ENCODE measurements at regions not wholly inside any gene's neighbourhood (a gene's known extent, or its start where the extent isn't known, plus 50 kb on each side); places are given as distances from the start of the nearest gene placed in this dataset.
A peak's percentile ranks its signal among the peaks of the same experiment; 100 is the strongest.

DNA sequence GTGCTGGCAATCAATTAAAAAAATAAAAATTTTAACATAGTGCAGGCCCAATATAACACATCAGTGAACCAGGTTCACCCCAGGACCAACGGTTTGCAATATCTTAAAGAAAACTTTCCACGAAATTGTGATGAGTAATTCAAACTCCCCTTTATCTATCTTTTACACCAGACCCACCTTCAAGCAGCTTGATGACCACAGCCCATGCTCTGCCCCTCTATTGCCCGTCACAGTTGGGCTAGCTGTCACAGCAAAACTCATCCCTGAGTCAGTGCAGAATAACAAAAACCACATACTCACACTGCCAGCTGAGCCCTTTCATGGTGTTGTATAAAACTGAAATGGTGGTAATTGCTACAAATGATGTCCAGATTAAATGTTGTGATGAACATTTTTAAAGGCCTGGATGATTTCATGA is 112.5 kb upstream of the CREB1 start:
- no peak overlapping the region for H3K27ac Mint-ChIP-seq (ENCODE audit: unreplicated experiment)
- H3K4me1 Mint-ChIP-seq (ENCODE audit: low read depth, unreplicated experiment), result peaks cover 16% of the 10 kb centered on the region
- no peak overlapping the region for H2AFZ ChIP-seq (ENCODE audit: low read depth, low read length)
- H3K27ac ChIP-seq (ENCODE audit: low read depth, low read length), result no peak overlapping the region
- no peak overlapping the region for H3K4me3 ChIP-seq (ENCODE audit: insufficient read depth, low read depth, low read length)
- DNase-seq (ENCODE audit: low read depth), result peak; percentile 36
- no peaks in the 10 kb centered on the region for H3K36me3 ChIP-seq (ENCODE audit: insufficient read depth, low read length)
- peaks cover 6% of the 10 kb centered on the region for H3K27me3 ChIP-seq (ENCODE audit: insufficient read depth, low read length)
- H3K9me3 Mint-ChIP-seq (ENCODE audit: unreplicated experiment), result peaks cover 2% of the 10 kb centered on the region
- H3K9ac ChIP-seq (ENCODE audit: low read length), result no peak overlapping the region
- no peaks in the 10 kb centered on the region for H3K36me3 Mint-ChIP-seq (ENCODE audit: low read depth, unreplicated experiment)
- no peaks in the 10 kb centered on the region for H3K9me3 ChIP-seq (ENCODE audit: insufficient read depth, low read depth, low read length)
- H3K4me2 ChIP-seq (ENCODE audit: low read length), result no peak overlapping the region
- no peak overlapping the region for H3K4me3 Mint-ChIP-seq (ENCODE audit: unreplicated experiment)
- FAIRE-seq, result no peak
- no peaks in the 10 kb centered on the region for H3K79me2 ChIP-seq (ENCODE audit: insufficient read depth, low read length)
- H3K4me1 ChIP-seq (ENCODE audit: insufficient read depth, low read length), result no peaks in the 10 kb centered on the region
- H3K27me3 Mint-ChIP-seq (ENCODE audit: low read depth, unreplicated experiment), result no peaks in the 10 kb centered on the region
- TF ChIP-seq EZH2 (IDR thresholded peaks at IDR 0.05; ENCODE audit: insufficient read depth, low read length), result no peak
- TF ChIP-seq, protein P1, sequence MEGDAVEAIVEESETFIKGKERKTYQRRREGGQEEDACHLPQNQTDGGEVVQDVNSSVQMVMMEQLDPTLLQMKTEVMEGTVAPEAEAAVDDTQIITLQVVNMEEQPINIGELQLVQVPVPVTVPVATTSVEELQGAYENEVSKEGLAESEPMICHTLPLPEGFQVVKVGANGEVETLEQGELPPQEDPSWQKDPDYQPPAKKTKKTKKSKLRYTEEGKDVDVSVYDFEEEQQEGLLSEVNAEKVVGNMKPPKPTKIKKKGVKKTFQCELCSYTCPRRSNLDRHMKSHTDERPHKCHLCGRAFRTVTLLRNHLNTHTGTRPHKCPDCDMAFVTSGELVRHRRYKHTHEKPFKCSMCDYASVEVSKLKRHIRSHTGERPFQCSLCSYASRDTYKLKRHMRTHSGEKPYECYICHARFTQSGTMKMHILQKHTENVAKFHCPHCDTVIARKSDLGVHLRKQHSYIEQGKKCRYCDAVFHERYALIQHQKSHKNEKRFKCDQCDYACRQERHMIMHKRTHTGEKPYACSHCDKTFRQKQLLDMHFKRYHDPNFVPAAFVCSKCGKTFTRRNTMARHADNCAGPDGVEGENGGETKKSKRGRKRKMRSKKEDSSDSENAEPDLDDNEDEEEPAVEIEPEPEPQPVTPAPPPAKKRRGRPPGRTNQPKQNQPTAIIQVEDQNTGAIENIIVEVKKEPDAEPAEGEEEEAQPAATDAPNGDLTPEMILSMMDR (IDR thresholded peaks at IDR 0.05; ENCODE audit: insufficient read depth, low read depth, low read length), result no peak
- H4K20me1 ChIP-seq (ENCODE audit: insufficient read depth, low read length), result no peaks in the 10 kb centered on the region

DNA sequence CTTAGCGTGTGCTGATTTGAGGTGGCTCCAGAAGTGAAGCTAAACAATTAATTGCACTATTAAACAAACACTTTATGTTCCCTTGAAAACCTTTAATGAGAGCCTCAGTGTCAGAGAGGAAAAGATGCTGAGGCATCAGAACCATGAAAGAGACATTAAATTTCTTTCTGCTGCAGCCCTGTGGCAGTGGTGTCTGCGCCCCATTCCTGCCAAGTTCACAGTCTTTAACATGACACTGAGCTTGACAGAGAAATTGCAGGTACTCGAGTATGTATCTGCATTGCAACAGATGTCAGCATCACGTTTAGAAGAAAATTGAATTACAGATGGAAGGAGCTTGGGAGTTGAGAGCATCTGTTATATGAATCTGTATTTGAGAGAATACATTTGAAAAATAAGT is 111.3 kb upstream of the CREB1 start:
- Histone ChIP-seq H3K4me1 (ENCODE audit: insufficient read depth, low read length) (no peaks in the 10 kb centered on the region), H3K4me2 (ENCODE audit: low read length) (no peak overlapping the region), H3K27me3 (ENCODE audit: insufficient read depth, low read length) (peaks cover 6% of the 10 kb centered on the region), H3K36me3 (ENCODE audit: insufficient read depth, low read length) (no peaks in the 10 kb centered on the region), H4K20me1 (ENCODE audit: insufficient read depth, low read length) (no peaks in the 10 kb centered on the region), H3K9ac (ENCODE audit: low read length) (no peak overlapping the region), H3K79me2 (ENCODE audit: insufficient read depth, low read length) (no peaks in the 10 kb centered on the region), H3K27ac (ENCODE audit: low read depth, low read length) (no peak overlapping the region), H2AFZ (ENCODE audit: low read depth, low read length) (no peak overlapping the region), H3K9me3 (ENCODE audit: insufficient read depth, low read depth, low read length) (peaks cover 3% of the 10 kb centered on the region), H3K4me3 (ENCODE audit: insufficient read depth, low read depth, low read length) (no peak overlapping the region)
- Mint-ChIP-seq H3K36me3 (ENCODE audit: low read depth, unreplicated experiment) (no peaks in the 10 kb centered on the region), H3K27ac (ENCODE audit: unreplicated experiment) (no peak overlapping the region), H3K27me3 (ENCODE audit: low read depth, unreplicated experiment) (no peaks in the 10 kb centered on the region), H3K9me3 (ENCODE audit: unreplicated experiment) (peaks cover 2% of the 10 kb centered on the region), H3K4me3 (ENCODE audit: unreplicated experiment) (no peak overlapping the region), H3K4me1 (ENCODE audit: low read depth, unreplicated experiment) (peaks cover 18% of the 10 kb centered on the region)
- FAIRE-seq (no peak), DNase-seq (ENCODE audit: low read depth) (no peak)
- TF ChIP-seq, protein P1 (IDR thresholded peaks at IDR 0.05; ENCODE audit: insufficient read depth, low read depth, low read length), result no peak
- TF ChIP-seq EZH2 (IDR thresholded peaks at IDR 0.05; ENCODE audit: insufficient read depth, low read length), result no peak

DNA sequence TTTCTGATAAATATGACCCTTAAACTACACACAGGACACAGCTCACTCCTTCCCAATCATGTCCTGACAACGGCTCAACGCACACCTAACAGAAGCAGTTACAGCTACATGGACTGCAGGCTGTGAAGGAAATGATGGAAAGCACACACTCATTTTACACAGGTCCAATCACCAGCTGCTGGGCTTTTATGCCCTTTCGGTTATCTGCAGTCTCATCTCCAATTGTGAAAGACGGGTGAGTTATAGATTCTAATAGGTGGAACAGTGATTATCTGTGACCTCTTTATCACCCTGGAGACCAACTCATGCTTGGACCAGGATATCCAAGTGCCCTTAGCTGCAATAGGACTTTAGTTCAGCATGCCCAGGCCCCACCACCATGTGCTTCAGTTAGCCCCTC is 110.4 kb upstream of the CREB1 start:
- H3K4me2 ChIP-seq (ENCODE audit: low read length), result no peak overlapping the region
- no peaks in the 10 kb centered on the region for H4K20me1 ChIP-seq (ENCODE audit: insufficient read depth, low read length)
- H3K9ac ChIP-seq (ENCODE audit: low read length), result no peak overlapping the region
- H3K79me2 ChIP-seq (ENCODE audit: insufficient read depth, low read length), result no peaks in the 10 kb centered on the region
- H3K4me1 Mint-ChIP-seq (ENCODE audit: low read depth, unreplicated experiment), result peaks cover 25% of the 10 kb centered on the region
- no peak overlapping the region for H3K27ac ChIP-seq (ENCODE audit: low read depth, low read length)
- peaks cover 4% of the 10 kb centered on the region for H3K4me1 ChIP-seq (ENCODE audit: insufficient read depth, low read length)
- H3K4me3 ChIP-seq (ENCODE audit: insufficient read depth, low read depth, low read length), result no peak overlapping the region
- H2AFZ ChIP-seq (ENCODE audit: low read depth, low read length), result no peak overlapping the region
- no peak overlapping the region for H3K27ac Mint-ChIP-seq (ENCODE audit: unreplicated experiment)
- H3K36me3 Mint-ChIP-seq (ENCODE audit: low read depth, unreplicated experiment), result no peaks in the 10 kb centered on the region
- DNase-seq (ENCODE audit: low read depth) (no peak), FAIRE-seq (no peak)
- H3K4me3 Mint-ChIP-seq (ENCODE audit: unreplicated experiment), result no peak overlapping the region
- H3K36me3 ChIP-seq (ENCODE audit: insufficient read depth, low read length), result no peaks in the 10 kb centered on the region
- H3K9me3 Mint-ChIP-seq (ENCODE audit: unreplicated experiment), result peaks cover 4% of the 10 kb centered on the region
- H3K27me3 Mint-ChIP-seq (ENCODE audit: low read depth, unreplicated experiment), result no peaks in the 10 kb centered on the region
- TF ChIP-seq, protein P1 (IDR thresholded peaks at IDR 0.05; ENCODE audit: insufficient read depth, low read depth, low read length), result no peak
- TF ChIP-seq EZH2 (IDR thresholded peaks at IDR 0.05; ENCODE audit: insufficient read depth, low read length), result no peak
- H3K27me3 ChIP-seq (ENCODE audit: insufficient read depth, low read length), result peaks cover 6% of the 10 kb centered on the region
- H3K9me3 ChIP-seq (ENCODE audit: insufficient read depth, low read depth, low read length), result peaks cover 3% of the 10 kb centered on the region
